Ascending aorta (tissue), 2 donors: ENCODE measurements at regions not wholly inside any gene's neighbourhood (a gene's known extent, or its start where the extent isn't known, plus 50 kb on each side); places are given as distances from the start of the nearest gene placed in this dataset.

Source experiments
- DNase-seq, 2 donors: peaks; one replicate each; pipeline ENCODE4 v3.0.0-alpha.2; 2019; ENCODE audit warnings: low spot score in 2 of 2
- H3K27ac ChIP-seq, 2 donors: fragments of 200-600 bp; sonication (generic); one replicate each; pipeline ENCODE4 v1.5.1; 2016 to 2017; ENCODE audit warnings: mild to moderate bottlenecking in 1 of 2
- H3K27me3 ChIP-seq: fragments of 200-600 bp; sonication (generic); one replicate; pipeline ENCODE4 v1.5.1; 2017
- H3K36me3 ChIP-seq, 2 donors: fragments of 200-600 bp; sonication (generic); one replicate each; pipeline ENCODE4 v1.5.1; 2016
- H3K4me1 ChIP-seq, 2 donors: fragments of 200-600 bp; sonication (generic); one replicate each; pipeline ENCODE4 v1.5.1; 2016 to 2017; ENCODE audit warnings: mild to moderate bottlenecking in 1 of 2
- H3K4me3 ChIP-seq, 2 donors: fragments of 200-600 bp; sonication (generic); one replicate each; pipeline ENCODE4 v1.5.1; 2016 to 2017; ENCODE audit warnings: mild to moderate bottlenecking in 1 of 2
- H3K9me3 ChIP-seq, 2 donors: fragments of 200-600 bp; sonication (generic); one replicate each; pipeline ENCODE4 v1.5.1; 2016
- intact Hi-C: fragments of 100-400 bp; cut with DNase I; formaldehyde crosslinking; loops from one replicate; pipeline ENCODE4 v1.15.1; 2023
- TF ChIP-seq, protein P1 (sequence below), 3 experiments: fragments of 200-600 bp in 2 of 3; fragments of 450-650 bp in 1 of 3; sonication (generic) in 2 of 3; IDR thresholded peaks; one replicate each; pipeline ENCODE4 v1.5.1; 2016 to 2019; ENCODE audit warnings: antibody characterized with exemption in 3 of 3, mild to moderate bottlenecking in 1 of 3, moderate library complexity in 1 of 3

DNA sequence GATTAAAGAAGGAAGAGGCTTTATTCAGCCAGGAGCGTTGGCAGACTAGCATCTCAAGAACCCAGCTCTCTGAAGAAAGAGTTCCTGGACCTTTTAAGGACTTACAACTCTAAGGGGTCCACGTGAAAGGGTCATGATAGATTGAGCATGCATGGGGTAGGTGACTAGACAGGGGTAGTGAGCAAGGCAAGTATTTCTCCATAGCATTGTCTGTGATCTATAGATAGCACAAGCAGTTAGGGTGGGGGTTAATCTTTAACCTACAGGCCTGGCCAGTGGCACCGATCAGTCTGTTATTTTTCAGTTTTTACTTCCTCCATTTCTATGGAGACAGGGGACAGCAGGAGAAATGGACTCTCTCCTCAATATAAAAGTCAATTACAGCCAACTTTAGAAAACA is 983.7 kb downstream of the SLITRK1 start:
- Histone ChIP-seq H3K36me3 (no peaks in the 10 kb centered on the region), H3K27me3 (no peaks in the 10 kb centered on the region), H3K4me3 (no peak overlapping the region), H3K27ac (no peak overlapping the region), H3K4me1 (no peaks in the 10 kb centered on the region), H3K9me3 (no peaks in the 10 kb centered on the region)
- intact Hi-C loops = no loop called here
- DNase-seq = no peak
- TF ChIP-seq, protein P1, sequence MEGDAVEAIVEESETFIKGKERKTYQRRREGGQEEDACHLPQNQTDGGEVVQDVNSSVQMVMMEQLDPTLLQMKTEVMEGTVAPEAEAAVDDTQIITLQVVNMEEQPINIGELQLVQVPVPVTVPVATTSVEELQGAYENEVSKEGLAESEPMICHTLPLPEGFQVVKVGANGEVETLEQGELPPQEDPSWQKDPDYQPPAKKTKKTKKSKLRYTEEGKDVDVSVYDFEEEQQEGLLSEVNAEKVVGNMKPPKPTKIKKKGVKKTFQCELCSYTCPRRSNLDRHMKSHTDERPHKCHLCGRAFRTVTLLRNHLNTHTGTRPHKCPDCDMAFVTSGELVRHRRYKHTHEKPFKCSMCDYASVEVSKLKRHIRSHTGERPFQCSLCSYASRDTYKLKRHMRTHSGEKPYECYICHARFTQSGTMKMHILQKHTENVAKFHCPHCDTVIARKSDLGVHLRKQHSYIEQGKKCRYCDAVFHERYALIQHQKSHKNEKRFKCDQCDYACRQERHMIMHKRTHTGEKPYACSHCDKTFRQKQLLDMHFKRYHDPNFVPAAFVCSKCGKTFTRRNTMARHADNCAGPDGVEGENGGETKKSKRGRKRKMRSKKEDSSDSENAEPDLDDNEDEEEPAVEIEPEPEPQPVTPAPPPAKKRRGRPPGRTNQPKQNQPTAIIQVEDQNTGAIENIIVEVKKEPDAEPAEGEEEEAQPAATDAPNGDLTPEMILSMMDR (IDR thresholded peaks at IDR 0.05) = no peak

DNA sequence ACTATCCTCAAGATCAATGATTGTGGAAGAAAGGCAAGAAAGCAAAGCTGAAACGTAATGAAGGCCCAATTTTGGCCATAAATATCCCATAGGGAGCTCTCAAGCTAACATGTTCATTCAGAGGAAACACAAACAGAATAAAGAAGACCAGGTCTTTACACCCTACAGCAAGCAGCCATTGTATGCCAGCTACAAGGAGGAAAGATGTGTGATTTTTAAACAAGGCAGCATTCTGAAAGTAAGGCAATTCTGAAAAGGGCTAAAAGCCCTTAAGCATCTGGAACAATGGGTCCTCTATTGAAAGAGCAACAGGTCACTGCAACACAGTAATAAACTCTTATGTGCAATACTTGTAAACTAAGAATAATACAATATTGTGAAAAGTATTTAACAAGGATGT is 1002.4 kb downstream of the SLITRK1 start:
- Histone ChIP-seq H3K36me3 (no peaks in the 10 kb centered on the region), H3K27ac (no peak overlapping the region), H3K4me3 (no peak overlapping the region), H3K27me3 (no peaks in the 10 kb centered on the region), H3K4me1 (no peaks in the 10 kb centered on the region), H3K9me3 (no peaks in the 10 kb centered on the region)
- DNase-seq = no peak
- TF ChIP-seq, protein P1 (IDR thresholded peaks at IDR 0.05) = no peak
- intact Hi-C loops = no loop called here

DNA sequence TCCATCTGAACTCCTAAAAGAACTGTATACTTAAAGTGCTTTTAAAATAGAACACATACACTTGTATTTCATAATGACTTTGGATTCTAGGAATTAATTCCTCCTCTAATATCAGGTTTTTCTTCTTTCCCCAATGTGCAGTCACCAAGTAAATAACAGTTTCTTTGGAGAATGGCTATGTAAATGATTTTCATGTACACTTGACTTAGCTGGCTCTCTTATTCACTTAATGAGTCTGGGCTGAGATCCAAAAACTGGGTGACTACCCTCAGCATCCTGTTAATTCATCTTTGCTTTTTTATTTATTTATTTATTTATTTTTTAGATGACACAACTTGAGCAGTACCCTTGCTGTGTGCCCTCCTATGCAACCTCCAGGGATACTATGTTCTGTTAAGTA is 1003.7 kb downstream of the SLITRK1 start:
- H3K36me3 ChIP-seq = no peaks in the 10 kb centered on the region
- H3K27me3 ChIP-seq = no peaks in the 10 kb centered on the region
- no peaks in the 10 kb centered on the region for H3K9me3 ChIP-seq
- H3K4me1 ChIP-seq = no peaks in the 10 kb centered on the region
- H3K27ac ChIP-seq = no peak overlapping the region
- intact Hi-C loops = no loop called here
- TF ChIP-seq, protein P1 (IDR thresholded peaks at IDR 0.05) = no peak
- DNase-seq = no peak
- H3K4me3 ChIP-seq = no peak overlapping the region

DNA sequence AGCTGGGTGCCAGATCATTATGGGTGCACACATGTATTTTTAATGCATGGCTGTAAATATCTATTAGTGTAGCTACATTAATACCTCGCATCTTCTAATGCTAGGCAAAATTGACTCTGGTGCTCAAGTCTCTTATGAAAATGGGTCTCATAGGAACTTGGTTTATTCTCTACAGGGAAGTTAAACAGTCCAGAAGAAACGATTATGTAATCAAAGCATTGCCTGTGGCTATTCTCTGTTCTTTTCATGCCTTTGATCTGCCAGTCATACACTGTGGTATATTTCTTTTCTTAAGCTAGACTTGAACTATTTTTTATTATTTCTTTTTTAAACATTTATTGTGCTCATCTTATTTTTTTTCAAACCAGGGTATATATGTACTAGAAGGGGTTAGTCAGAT is 1015.0 kb downstream of the SLITRK1 start:
- TF ChIP-seq, protein P1 (IDR thresholded peaks at IDR 0.05) = no peak
- H3K4me3 ChIP-seq = no peak overlapping the region
- intact Hi-C loops = no loop called here
- H3K4me1 ChIP-seq = no peaks in the 10 kb centered on the region
- H3K9me3 ChIP-seq = no peaks in the 10 kb centered on the region
- no peaks in the 10 kb centered on the region for H3K27me3 ChIP-seq
- no peaks in the 10 kb centered on the region for H3K36me3 ChIP-seq
- no peak overlapping the region for H3K27ac ChIP-seq
- no peak for DNase-seq

DNA sequence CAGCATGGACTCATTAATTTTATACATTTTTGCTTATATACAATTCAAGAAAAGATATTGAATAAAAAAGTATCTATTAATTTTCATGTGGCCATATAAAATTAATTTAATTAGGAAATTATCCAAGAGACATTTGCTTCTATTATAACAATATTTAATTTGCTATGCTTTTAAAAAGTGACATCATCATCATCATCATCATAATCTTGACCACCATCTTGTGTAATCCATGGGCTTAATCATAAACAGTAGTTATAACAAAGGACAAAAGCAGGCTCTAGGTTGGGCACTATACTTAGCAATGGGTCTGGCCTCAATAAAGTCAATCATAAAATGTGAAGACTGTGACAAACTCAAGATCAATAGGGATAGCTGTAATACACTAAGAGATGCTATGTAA is 1031.6 kb downstream of the SLITRK1 start:
- no peak for DNase-seq
- H3K9me3 ChIP-seq = no peaks in the 10 kb centered on the region
- no peak overlapping the region for H3K4me3 ChIP-seq
- TF ChIP-seq, protein P1 (IDR thresholded peaks at IDR 0.05) = no peak
- no peaks in the 10 kb centered on the region for H3K4me1 ChIP-seq
- intact Hi-C loops = no loop called here
- H3K27me3 ChIP-seq = no peaks in the 10 kb centered on the region
- H3K36me3 ChIP-seq = no peaks in the 10 kb centered on the region
- no peak overlapping the region for H3K27ac ChIP-seq

DNA sequence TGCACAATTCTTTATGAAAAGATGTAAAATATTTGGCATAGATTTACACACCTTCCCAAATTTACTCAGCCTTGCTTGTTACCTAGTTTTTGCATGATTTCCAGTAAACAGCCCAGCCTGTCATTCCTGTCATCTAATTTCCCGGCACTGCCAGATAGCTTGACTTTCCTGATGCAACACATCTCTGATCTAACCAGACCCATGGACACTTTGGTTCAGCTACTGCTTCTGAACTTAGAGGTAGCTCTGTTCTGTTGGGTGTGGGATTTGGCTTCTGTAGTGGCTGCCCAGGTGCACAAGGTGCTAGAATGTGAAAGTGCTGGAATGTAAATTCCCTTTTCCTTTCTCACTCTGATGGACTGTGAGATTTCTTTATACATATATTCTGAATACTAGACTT is 1033.5 kb downstream of the SLITRK1 start:
- Histone ChIP-seq H3K9me3 (no peaks in the 10 kb centered on the region), H3K27me3 (no peaks in the 10 kb centered on the region), H3K4me3 (no peak overlapping the region), H3K27ac (no peak overlapping the region), H3K4me1 (no peaks in the 10 kb centered on the region), H3K36me3 (no peaks in the 10 kb centered on the region)
- TF ChIP-seq, protein P1 (IDR thresholded peaks at IDR 0.05) = no peak
- DNase-seq = no peak
- intact Hi-C loops = no loop called here
